Endothelial cell (in vitro differentiated cells): ENCODE measurements at regions not wholly inside any gene's neighbourhood (a gene's known extent, or its start where the extent isn't known, plus 50 kb on each side); places are given as distances from the start of the nearest gene placed in this dataset.
"Not testable (repeated sequence)": the region's sequence is repeated elsewhere in the genome, so short reads cannot be mapped to it uniquely, and the experiment has no call there.

ENCODE experiments used
- DNase-seq: peaks from one replicate; pipeline ENCODE4 v3.0.0; 2021; ENCODE audit warnings: low spot score
- H3K27ac Mint-ChIP-seq: one replicate; pipeline ENCODE4 v1.8.0; 2021; ENCODE audit warnings: mixed read lengths, inconsistent platforms; ENCODE audit not compliant: unreplicated experiment
- H3K27me3 Mint-ChIP-seq: one replicate; pipeline ENCODE4 v1.8.0; 2021; ENCODE audit warnings: mild to moderate bottlenecking, moderate library complexity, mixed read lengths, inconsistent platforms; ENCODE audit not compliant: unreplicated experiment
- H3K36me3 Mint-ChIP-seq: one replicate; pipeline ENCODE4 v1.8.0; 2021; ENCODE audit warnings: mild to moderate bottlenecking, low read depth, mixed read lengths, inconsistent platforms; ENCODE audit not compliant: unreplicated experiment
- H3K4me1 Mint-ChIP-seq: one replicate; pipeline ENCODE4 v1.8.0; 2021; ENCODE audit warnings: mild to moderate bottlenecking, mixed read lengths, inconsistent platforms; ENCODE audit not compliant: unreplicated experiment
- H3K4me3 Mint-ChIP-seq: one replicate; pipeline ENCODE4 v1.8.0; 2021; ENCODE audit warnings: mild to moderate bottlenecking, mixed read lengths, inconsistent platforms; ENCODE audit not compliant: unreplicated experiment
- H3K9me3 Mint-ChIP-seq: one replicate; pipeline ENCODE4 v1.8.0; 2021; ENCODE audit warnings: mixed read lengths, inconsistent platforms; ENCODE audit not compliant: unreplicated experiment
- CTCF ChIP-seq: fragments of 200-600 bp; sonication (generic); IDR thresholded peaks from one replicate; pipeline ENCODE4 v1.5.0; 2021; ENCODE audit warnings: antibody characterized with exemption; ENCODE audit not compliant: unreplicated experiment

DNA sequence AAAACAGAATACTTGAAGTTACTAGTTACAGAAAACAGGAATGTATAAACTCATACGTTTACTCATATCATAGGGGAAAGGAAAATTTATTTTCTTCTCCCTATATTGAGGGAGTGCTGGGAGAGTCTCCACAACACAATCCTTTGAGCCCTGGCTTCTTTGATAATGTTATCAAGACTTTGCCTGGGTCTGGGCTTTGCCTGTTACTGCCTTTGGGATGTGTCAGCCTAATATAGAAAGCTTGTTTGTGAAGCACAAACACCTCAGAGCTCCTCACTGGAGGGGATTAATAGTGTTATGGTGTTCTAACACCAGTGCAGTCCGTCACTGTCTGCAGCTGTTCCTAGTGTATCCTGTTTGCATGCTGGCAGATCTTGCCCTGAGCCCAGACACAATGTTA is 107.8 kb downstream of the VCY start:
- Mint-ChIP-seq H3K4me3 (no peak overlapping the region), H3K9me3 (no peaks in the 10 kb centered on the region), H3K36me3 (no peaks in the 10 kb centered on the region), H3K4me1 (peaks cover 5% of the 10 kb centered on the region), H3K27ac (no peak overlapping the region), H3K27me3 (peaks cover 2% of the 10 kb centered on the region)
- DNase-seq: no peak
- TF ChIP-seq CTCF: no peak

DNA sequence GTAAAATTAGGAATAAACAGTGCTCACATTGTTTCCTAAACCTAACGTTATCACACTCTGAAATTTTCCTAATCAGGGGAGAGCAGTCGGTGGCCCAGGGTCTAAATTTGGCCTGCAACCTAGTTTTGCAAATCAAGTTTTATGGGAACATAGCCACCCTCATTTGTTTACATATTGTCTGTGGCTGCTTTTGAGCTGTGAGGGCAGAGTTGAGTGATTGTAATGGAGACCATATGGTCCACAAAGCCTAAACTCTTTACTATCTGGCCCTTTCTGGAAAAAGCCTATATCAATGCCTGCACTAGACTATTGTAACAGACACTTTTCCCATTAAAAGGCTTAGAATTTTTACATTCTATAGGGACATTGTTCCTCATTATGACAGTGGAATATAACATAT is 105.2 kb downstream of the VCY start:
- no peak overlapping the region for H3K27ac Mint-ChIP-seq
- H3K4me3 Mint-ChIP-seq: no peak overlapping the region
- H3K36me3 Mint-ChIP-seq: peaks cover 9% of the 10 kb centered on the region
- no peaks in the 10 kb centered on the region for H3K9me3 Mint-ChIP-seq
- no peak for DNase-seq
- TF ChIP-seq CTCF: no peak
- H3K4me1 Mint-ChIP-seq: no peaks in the 10 kb centered on the region
- peaks cover 2% of the 10 kb centered on the region for H3K27me3 Mint-ChIP-seq

DNA sequence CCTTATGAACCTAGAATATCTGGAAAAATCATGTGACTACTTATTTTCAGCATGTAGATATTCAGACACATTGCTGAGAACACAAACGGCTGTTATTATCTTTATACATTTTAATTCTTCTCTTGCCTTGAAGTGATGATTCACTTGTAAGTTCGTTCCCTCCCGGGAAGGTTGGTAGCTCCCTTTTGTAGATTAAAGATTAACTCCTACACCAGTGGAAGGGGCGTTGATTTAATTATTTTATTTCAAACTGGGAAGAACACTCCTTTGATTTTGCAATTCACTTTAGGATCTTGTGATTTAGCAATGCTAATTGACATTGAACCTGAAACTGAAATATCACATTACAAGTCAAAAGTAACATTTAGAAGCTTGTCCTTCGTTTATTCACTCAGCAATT is 103.4 kb downstream of the VCY start:
- DNase-seq: no peak
- peaks cover under 1% of the 10 kb centered on the region for H3K27me3 Mint-ChIP-seq
- H3K4me1 Mint-ChIP-seq: no peaks in the 10 kb centered on the region
- no peak overlapping the region for H3K4me3 Mint-ChIP-seq
- peaks cover 9% of the 10 kb centered on the region for H3K36me3 Mint-ChIP-seq
- H3K9me3 Mint-ChIP-seq: no peaks in the 10 kb centered on the region
- no peak overlapping the region for H3K27ac Mint-ChIP-seq
- TF ChIP-seq CTCF: no peak

GRCh38 chrY:13894028-13894427 is 92.2 kb downstream of the VCY start:
- not testable (repeated sequence) for H3K4me3 Mint-ChIP-seq, DNase-seq, H3K9me3 Mint-ChIP-seq, H3K4me1 Mint-ChIP-seq, H3K27me3 Mint-ChIP-seq, H3K27ac Mint-ChIP-seq
- peaks cover 29% of the 10 kb centered on the region for H3K36me3 Mint-ChIP-seq

DNA sequence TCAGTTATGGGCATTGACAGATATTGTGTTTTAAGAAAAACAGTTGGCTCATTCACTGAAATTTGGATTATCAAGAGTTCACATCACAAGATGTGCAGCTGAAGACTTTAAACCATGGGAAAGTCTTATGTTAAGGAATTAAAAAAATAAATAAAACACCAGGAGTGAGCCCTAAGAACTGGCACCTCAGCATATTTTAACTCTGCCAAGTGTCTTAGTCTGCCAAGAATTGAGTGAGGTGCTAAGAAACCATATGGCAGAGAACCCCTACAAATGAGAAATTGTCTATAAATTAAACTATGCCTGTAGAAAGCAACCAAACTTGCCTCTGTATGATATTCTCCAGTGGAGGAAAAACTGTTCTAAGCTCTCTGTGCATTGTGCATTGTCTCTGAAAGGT is 78.5 kb downstream of the VCY start:
- Mint-ChIP-seq H3K27ac (no peak overlapping the region), H3K9me3 (no peaks in the 10 kb centered on the region), H3K36me3 (peaks cover 12% of the 10 kb centered on the region), H3K4me3 (no peak overlapping the region), H3K4me1 (no peaks in the 10 kb centered on the region), H3K27me3 (no peaks in the 10 kb centered on the region)
- DNase-seq: no peak
- no peak for TF ChIP-seq CTCF

DNA sequence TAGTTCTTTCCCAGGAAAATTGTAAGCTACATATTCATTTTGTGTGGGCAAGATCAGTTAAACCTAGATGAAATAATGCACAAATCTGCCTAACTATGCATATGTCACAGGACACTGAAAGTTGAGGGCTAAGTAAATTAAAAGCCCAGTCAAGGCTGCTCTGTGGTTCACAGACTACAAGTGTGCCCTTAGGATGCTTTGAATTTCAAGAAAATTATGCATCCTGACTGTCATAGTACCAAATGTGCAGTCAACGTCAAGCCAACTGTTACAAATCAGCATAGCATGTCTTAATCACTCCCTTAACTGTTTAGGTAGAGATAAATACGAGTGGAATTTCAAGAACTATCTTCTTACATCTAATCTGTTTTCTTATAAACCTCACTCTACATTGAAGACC is 55.8 kb downstream of the VCY start:
- H3K27me3 Mint-ChIP-seq, H3K9me3 Mint-ChIP-seq, H3K36me3 Mint-ChIP-seq, H3K4me3 Mint-ChIP-seq, DNase-seq, H3K4me1 Mint-ChIP-seq, H3K27ac Mint-ChIP-seq: not testable (repeated sequence)
